Limb (tissue), 2 donors: ENCODE measurements at regions not wholly inside any gene's neighbourhood (a gene's known extent, or its start where the extent isn't known, plus 50 kb on each side); places are given as distances from the start of the nearest gene placed in this dataset.

ENCODE experiments used
- DNase-seq, 2 donors: peaks; one replicate each; pipeline ENCODE4 v3.0.0-alpha.2; 2016; ENCODE audit errors: extremely low spot score in 2 of 2

GRCh38 chr3:132829101-132829500 is 106.9 kb upstream of the NPHP3 start:
- DNase-seq: no peak

GRCh38 chr3:132822837-132823236 is 100.6 kb upstream of the NPHP3 start:
- DNase-seq: no peak

- no peak for DNase-seq
Measured at GRCh38 chr3:132822266-132822665, 100.1 kb upstream of the NPHP3 start.

- no peak for DNase-seq
Measured at GRCh38 chr3:132821314-132821713, 99.1 kb upstream of the NPHP3 start.

GRCh38 chr3:132818251-132818650 is 96.0 kb upstream of the NPHP3 start:
- no peak for DNase-seq

GRCh38 chr3:132817646-132818177 is 95.5 kb upstream of the NPHP3 start:
- DNase-seq: no peak

- no peak for DNase-seq
Measured at GRCh38 chr3:132805071-132805470, 82.9 kb upstream of the NPHP3 start.

GRCh38 chr3:132804498-132804897 is 82.3 kb upstream of the NPHP3 start:
- no peak for DNase-seq

- DNase-seq: no peak
Measured at GRCh38 chr3:132803889-132804288, 81.7 kb upstream of the NPHP3 start.

GRCh38 chr3:132800958-132801357 is 78.7 kb upstream of the NPHP3 start:
- no peak for DNase-seq

- no peak for DNase-seq
Measured at GRCh38 chr3:132790806-132791205, 68.6 kb upstream of the NPHP3 start.

GRCh38 chr3:132789959-132790358 is 67.8 kb upstream of the NPHP3 start:
- DNase-seq: no peak

- DNase-seq: peak in 1 of 2 donors; percentile 83
Measured at GRCh38 chr3:132788301-132788671, 66.1 kb upstream of the NPHP3 start.

GRCh38 chr3:132787616-132788300 is 65.5 kb upstream of the NPHP3 start:
- peak; percentile 30 to 73 for DNase-seq

GRCh38 chr3:132786890-132787289 is 64.7 kb upstream of the NPHP3 start:
- no peak for DNase-seq

- no peak for DNase-seq
Measured at GRCh38 chr3:132785292-132785691, 63.1 kb upstream of the NPHP3 start.

GRCh38 chr3:132784502-132785025 is 62.4 kb upstream of the NPHP3 start:
- DNase-seq: no peak

- peak in 1 of 2 donors; percentile 47 for DNase-seq
Measured at GRCh38 chr3:132783152-132783551, 60.9 kb upstream of the NPHP3 start.

GRCh38 chr3:132781922-132782321 is 59.7 kb upstream of the NPHP3 start:
- no peak for DNase-seq

- DNase-seq: no peak
Measured at GRCh38 chr3:132777171-132777570, 55.0 kb upstream of the NPHP3 start.

- no peak for DNase-seq
Measured at GRCh38 chr3:132773071-132773619, 50.9 kb upstream of the NPHP3 start.

- no peak for DNase-seq
Measured at GRCh38 chr3:132772252-132772651, 50.0 kb upstream of the NPHP3 start.
